LoVo (cell line): ENCODE measurements at regions not wholly inside any gene's neighbourhood (a gene's known extent, or its start where the extent isn't known, plus 50 kb on each side); places are given as distances from the start of the nearest gene placed in this dataset.
"Not testable (repeated sequence)": the region's sequence is repeated elsewhere in the genome, so short reads cannot be mapped to it uniquely, and the experiment has no call there.

Experiments used
- DNase-seq: peaks from one replicate; pipeline ENCODE4 v3.0.0-alpha.2; 2016; ENCODE audit warnings: low spot score

GRCh38 chr2:52698408-52698807 is 1069.2 kb upstream of the CHAC2 start:
- no peak for DNase-seq

GRCh38 chr2:52697690-52698089 is 1069.9 kb upstream of the CHAC2 start:
- DNase-seq: no peak

- DNase-seq: no peak
These were observed 1071.9 kb upstream of the CHAC2 start for GRCh38 chr2:52695731-52696130.

- no peak for DNase-seq
These were observed 1080.7 kb upstream of the CHAC2 start for GRCh38 chr2:52686935-52687334.

- no peak for DNase-seq
These were observed 1091.5 kb upstream of the CHAC2 start for GRCh38 chr2:52676056-52676455.

GRCh38 chr2:52668724-52669123 is 1098.9 kb upstream of the CHAC2 start:
- no peak for DNase-seq

GRCh38 chr2:52659546-52659945 is 1108.1 kb upstream of the CHAC2 start:
- no peak for DNase-seq

GRCh38 chr2:52658598-52658997 is 1109.0 kb upstream of the CHAC2 start:
- no peak for DNase-seq

GRCh38 chr2:52639692-52640091 is 1127.9 kb upstream of the CHAC2 start:
- DNase-seq: no peak

- DNase-seq: no peak
These were observed 1135.1 kb upstream of the CHAC2 start for GRCh38 chr2:52632543-52632942.

- DNase-seq: no peak
These were observed 1137.7 kb upstream of the CHAC2 start for GRCh38 chr2:52629944-52630343.

- DNase-seq: no peak
These were observed 1138.1 kb upstream of the CHAC2 start for GRCh38 chr2:52629531-52629930.

- DNase-seq: no peak
These were observed 1145.3 kb upstream of the CHAC2 start for GRCh38 chr2:52622266-52622665.

GRCh38 chr2:52613064-52613463 is 1154.5 kb upstream of the CHAC2 start:
- DNase-seq: no peak

- no peak for DNase-seq
These were observed 1155.8 kb upstream of the CHAC2 start for GRCh38 chr2:52611759-52612158.

- DNase-seq: no peak
These were observed 1159.6 kb upstream of the CHAC2 start for GRCh38 chr2:52608030-52608429.

- no peak for DNase-seq
These were observed 1170.3 kb upstream of the CHAC2 start for GRCh38 chr2:52597346-52597745.

- DNase-seq: no peak
These were observed 1173.6 kb upstream of the CHAC2 start for GRCh38 chr2:52594026-52594425.

- DNase-seq: not testable (repeated sequence)
These were observed 1183.5 kb upstream of the CHAC2 start for GRCh38 chr2:52584071-52584470.

GRCh38 chr2:52572469-52572894 is 1195.1 kb upstream of the CHAC2 start:
- DNase-seq: no peak

GRCh38 chr2:52571380-52572347 is 1195.9 kb upstream of the CHAC2 start:
- no peak for DNase-seq

- DNase-seq: no peak
These were observed 1196.9 kb upstream of the CHAC2 start for GRCh38 chr2:52570716-52571115.

- DNase-seq: no peak
These were observed 1204.5 kb upstream of the CHAC2 start for GRCh38 chr2:52563151-52563550.

GRCh38 chr2:52558265-52558664 is 1209.3 kb upstream of the CHAC2 start:
- DNase-seq: no peak
